AG09319 (cell line): ENCODE measurements at regions not wholly inside any gene's neighbourhood (a gene's known extent, or its start where the extent isn't known, plus 50 kb on each side); places are given as distances from the start of the nearest gene placed in this dataset.

Experiments used
- DNase-seq: peaks from one replicate; pipeline ENCODE4 v3.0.0-alpha.2; 2010; ENCODE audit warnings: low read depth; ENCODE audit errors: extremely low read depth
- TF ChIP-seq, protein P1 (sequence below): IDR thresholded peaks from 2 replicates; pipeline ENCODE4 v1.5.1; 2011; ENCODE audit warnings: low read depth, mild to moderate bottlenecking, inconsistent platforms, low read length, moderate library complexity

DNA sequence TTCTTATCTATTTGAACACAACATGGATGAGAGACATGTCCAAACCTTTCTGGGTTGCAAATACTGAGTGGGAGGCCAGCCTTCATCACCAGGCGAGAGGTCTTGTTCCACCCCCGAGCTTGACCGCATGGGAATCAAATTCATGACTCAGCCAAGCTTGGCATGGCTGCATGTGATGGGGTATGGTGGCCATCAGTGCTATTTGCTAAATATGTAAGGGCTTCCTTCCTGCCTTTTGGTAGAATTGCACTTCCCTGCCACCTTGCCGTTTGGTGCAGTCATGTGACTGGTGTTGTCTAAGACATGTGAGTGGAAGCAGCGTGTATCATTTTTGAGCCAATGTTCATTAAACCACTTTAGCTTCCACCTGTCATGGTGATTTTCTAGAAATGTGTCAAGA, 508.9 kb upstream of the SULF2 start:
- TF ChIP-seq, protein P1, sequence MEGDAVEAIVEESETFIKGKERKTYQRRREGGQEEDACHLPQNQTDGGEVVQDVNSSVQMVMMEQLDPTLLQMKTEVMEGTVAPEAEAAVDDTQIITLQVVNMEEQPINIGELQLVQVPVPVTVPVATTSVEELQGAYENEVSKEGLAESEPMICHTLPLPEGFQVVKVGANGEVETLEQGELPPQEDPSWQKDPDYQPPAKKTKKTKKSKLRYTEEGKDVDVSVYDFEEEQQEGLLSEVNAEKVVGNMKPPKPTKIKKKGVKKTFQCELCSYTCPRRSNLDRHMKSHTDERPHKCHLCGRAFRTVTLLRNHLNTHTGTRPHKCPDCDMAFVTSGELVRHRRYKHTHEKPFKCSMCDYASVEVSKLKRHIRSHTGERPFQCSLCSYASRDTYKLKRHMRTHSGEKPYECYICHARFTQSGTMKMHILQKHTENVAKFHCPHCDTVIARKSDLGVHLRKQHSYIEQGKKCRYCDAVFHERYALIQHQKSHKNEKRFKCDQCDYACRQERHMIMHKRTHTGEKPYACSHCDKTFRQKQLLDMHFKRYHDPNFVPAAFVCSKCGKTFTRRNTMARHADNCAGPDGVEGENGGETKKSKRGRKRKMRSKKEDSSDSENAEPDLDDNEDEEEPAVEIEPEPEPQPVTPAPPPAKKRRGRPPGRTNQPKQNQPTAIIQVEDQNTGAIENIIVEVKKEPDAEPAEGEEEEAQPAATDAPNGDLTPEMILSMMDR: no peak
- no peak for DNase-seq

DNA sequence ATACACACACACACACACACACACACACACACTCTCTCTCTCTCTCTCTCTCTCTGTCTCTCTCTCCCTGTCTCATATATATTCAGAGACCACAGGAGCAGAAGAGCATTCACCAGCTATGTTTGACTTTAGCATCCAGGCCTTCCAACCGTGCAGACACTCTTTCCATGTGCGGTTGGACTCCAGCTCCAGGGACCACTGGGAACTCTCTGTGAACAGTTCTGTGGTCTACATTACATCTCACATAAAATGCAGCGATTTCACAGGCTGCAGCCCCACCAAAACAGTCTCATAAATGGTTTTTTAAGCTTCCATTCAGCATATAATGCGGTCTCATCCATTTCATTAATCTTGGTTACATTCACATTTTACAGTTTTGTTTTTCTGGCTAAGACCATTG, 508.4 kb upstream of the SULF2 start:
- TF ChIP-seq, protein P1: no peak
- no peak for DNase-seq

DNA sequence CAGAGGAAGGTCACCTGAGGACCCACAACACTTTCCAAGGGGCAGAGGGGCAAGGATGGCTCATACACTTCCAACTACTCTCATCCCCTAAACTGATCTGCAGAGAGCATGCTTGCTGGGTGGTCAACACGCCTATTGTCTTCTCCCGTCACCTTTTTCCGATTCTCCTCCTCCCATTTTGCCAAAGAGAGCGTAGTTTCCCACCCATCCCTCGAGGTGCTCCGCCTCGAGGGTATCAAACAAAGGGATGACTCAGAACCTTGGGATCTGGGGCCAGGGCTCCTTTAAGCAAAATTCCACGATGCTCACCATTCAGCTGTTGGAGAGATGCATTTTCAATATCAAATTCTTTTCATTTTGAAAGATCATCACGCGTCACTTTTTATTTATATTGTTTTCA, 507.5 kb upstream of the SULF2 start:
- DNase-seq: no peak
- TF ChIP-seq, protein P1: no peak

DNA sequence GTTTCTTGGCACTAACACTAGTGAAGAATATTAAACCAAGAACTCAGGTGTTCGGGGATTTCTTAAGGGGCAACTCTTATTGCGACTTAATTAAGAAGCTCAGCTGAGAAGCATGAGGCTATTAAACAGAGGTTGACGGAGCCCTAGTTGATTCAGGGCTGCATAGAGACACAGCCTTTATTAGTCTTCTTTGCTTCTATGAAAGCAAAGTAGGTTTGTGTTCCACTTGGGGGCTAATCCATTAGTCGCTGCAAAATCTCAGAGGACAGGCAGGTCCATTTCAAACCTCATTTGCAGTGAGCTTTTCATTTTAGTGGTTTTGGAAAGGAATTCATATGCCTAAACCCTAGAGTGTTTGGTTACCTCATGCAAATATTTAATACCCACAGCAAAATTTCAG, 506.6 kb upstream of the SULF2 start:
- DNase-seq: no peak
- TF ChIP-seq, protein P1: no peak

DNA sequence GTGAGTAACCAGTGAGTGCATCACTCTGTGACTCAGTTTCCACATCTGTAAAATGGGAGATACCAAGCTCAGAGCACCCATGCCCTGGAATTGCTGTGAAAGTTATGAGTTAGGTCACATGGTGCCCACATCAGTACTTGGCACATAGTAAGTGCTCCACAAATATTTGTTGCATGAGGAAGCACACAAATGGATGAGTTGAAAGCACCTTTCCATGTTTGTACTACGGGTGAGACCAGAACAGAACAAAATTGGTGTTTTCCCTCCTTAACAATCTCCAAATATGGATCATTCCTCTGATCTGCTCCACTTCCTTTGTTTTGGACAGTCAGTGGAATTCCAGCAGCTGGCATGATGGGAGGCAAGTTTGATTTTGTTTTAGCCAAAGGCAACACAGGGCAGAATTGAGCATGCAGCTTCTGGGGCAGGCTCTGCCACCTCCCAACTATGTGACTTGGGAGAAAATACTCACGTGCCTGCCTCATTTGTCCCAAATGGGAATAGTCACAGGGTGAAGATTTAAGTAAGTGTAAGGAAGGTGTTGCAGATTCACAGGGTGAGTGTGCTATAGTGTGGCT, 503.7 kb upstream of the SULF2 start:
- TF ChIP-seq, protein P1: no peak
- DNase-seq: no peak

DNA sequence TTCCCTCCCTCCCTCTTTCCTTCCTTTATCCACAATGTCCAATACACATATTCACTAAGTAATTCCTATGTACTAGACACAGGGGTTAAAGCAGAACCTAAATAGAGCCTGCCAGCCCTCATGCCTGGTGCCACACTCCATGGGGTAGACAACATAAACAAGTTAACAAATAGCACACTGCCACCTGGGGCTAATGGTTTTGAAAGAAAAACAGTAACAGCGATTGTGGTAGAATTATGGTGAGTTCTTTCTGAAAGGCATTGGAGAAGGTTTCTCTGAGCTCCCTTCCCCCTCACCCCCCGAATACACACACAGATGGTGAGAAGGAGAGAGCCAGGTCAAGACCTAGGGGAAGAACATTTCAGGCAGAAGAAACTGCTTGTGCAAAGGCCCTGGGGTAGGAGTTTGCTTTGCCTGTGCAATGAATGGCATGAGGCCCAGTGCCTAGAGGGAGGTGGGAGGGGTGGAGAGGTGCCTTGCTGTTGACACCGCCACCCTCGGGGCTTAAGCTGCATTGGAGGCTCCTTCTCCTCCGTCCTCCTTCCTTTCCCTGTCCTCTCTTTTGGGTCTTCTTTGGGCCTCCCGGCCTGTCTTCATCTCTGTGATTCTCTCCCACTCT, 502.4 kb upstream of the SULF2 start:
- no peak for DNase-seq
- TF ChIP-seq, protein P1: no peak

DNA sequence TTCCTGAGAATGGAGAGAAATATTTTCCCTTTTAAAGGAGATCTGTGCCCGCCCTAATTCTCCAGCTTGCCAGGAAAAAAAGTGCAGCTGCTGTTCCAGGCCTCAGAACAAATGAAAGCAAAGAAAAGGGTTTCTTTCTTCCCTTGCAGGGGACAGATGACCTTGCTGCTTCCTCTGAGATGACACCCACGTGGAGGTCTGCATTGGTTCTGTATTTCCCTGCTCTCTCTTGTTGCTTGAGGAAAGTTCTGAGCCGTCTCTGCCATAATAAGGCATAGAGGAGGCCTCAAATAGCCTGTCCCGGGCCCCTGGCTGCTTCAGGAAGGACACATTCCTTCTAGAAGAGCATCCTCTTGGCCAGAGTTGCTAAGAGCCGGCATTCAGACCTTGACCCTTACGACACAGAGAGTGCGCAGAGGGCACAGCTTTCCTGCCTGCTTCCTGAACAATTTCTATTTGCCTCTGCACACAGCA, 501.8 kb upstream of the SULF2 start:
- no peak for DNase-seq

More for the DNA sequence above, 501.8 kb upstream of the SULF2 start:
- TF ChIP-seq, protein P1: no peak
